Peyer's patch (tissue), 4 donors: ENCODE measurements at regions not wholly inside any gene's neighbourhood (a gene's known extent, or its start where the extent isn't known, plus 50 kb on each side); places are given as distances from the start of the nearest gene placed in this dataset.

Source experiments
- DNase-seq, 3 donors: peaks; one replicate each; pipeline ENCODE4 v3.0.0-alpha.2; 2017 to 2019
- H3K27ac ChIP-seq, 4 donors: fragments of 200-600 bp; sonication (generic); one replicate each; pipeline ENCODE4 v1.5.1; 2016 to 2019
- H3K27me3 ChIP-seq, 2 donors: fragments of 200-600 bp; sonication (generic); one replicate each; pipeline ENCODE4 v1.5.1; 2019
- H3K36me3 ChIP-seq, 3 donors: fragments of 200-600 bp; sonication (generic); one replicate each; pipeline ENCODE4 v1.5.1; 2016 to 2019
- H3K4me1 ChIP-seq, 4 donors: fragments of 200-600 bp; sonication (generic); one replicate each; pipeline ENCODE4 v1.5.1; 2016 to 2019
- H3K4me3 ChIP-seq, 4 donors: fragments of 200-600 bp; sonication (generic); 1 replicate in 3 of 4; 2 replicates in 1 of 4; pipeline ENCODE4 v1.5.1; 2016 to 2019; ENCODE audit warnings: mild to moderate bottlenecking in 1 of 4
- H3K9me3 ChIP-seq, 4 donors: fragments of 200-600 bp; sonication (generic); one replicate each; pipeline ENCODE4 v1.5.1; 2016 to 2019; ENCODE audit warnings: mild to moderate bottlenecking in 1 of 4
- POLR2A ChIP-seq, 2 donors: fragments of 450-650 bp; IDR thresholded peaks; one replicate each; pipeline ENCODE4 v1.5.1; 2017; ENCODE audit warnings: antibody characterized with exemption in 2 of 2, mild to moderate bottlenecking in 2 of 2, moderate library complexity in 2 of 2
- TF ChIP-seq, protein P1 (sequence below), 6 experiments: fragments of 450-650 bp in 4 of 6; fragments of 200-600 bp in 2 of 6; sonication (generic) in 1 of 6; IDR thresholded peaks; one replicate each; pipeline ENCODE4 v1.5.1; 2017 to 2019; ENCODE audit warnings: antibody characterized with exemption in 6 of 6, mild to moderate bottlenecking in 3 of 6, moderate library complexity in 1 of 6

DNA sequence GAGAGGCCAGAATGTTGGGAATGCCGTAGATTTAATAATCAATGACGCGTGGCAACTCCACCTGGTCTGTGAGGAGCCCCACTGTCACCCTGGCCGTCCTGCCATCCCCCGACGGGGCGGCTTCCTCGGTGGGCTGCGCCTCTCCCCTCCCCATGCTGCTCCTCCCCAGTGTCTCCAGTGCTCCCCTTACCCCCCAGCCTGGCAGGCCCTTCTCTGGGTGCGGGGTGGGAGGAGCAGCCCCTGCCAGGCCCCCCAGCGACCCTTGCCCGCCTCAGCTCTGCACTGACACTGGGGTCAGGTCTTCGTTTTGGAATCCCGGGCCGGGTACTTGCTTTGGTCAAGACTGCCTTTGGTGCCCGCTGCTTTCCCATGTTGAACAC is 82.3 kb upstream of the FRMD1 start:
- Histone ChIP-seq H3K27ac (no peak overlapping the region), H3K27me3 (no peaks in the 10 kb centered on the region), H3K9me3 (no peaks in the 10 kb centered on the region), H3K36me3 (no peaks in the 10 kb centered on the region), H3K4me1 (no peaks in the 10 kb centered on the region), H3K4me3 (no peak overlapping the region)
- DNase-seq = no peak
- TF ChIP-seq POLR2A (IDR thresholded peaks at IDR 0.05) = no peak
- TF ChIP-seq, protein P1, sequence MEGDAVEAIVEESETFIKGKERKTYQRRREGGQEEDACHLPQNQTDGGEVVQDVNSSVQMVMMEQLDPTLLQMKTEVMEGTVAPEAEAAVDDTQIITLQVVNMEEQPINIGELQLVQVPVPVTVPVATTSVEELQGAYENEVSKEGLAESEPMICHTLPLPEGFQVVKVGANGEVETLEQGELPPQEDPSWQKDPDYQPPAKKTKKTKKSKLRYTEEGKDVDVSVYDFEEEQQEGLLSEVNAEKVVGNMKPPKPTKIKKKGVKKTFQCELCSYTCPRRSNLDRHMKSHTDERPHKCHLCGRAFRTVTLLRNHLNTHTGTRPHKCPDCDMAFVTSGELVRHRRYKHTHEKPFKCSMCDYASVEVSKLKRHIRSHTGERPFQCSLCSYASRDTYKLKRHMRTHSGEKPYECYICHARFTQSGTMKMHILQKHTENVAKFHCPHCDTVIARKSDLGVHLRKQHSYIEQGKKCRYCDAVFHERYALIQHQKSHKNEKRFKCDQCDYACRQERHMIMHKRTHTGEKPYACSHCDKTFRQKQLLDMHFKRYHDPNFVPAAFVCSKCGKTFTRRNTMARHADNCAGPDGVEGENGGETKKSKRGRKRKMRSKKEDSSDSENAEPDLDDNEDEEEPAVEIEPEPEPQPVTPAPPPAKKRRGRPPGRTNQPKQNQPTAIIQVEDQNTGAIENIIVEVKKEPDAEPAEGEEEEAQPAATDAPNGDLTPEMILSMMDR (IDR thresholded peaks at IDR 0.05) = no peak

DNA sequence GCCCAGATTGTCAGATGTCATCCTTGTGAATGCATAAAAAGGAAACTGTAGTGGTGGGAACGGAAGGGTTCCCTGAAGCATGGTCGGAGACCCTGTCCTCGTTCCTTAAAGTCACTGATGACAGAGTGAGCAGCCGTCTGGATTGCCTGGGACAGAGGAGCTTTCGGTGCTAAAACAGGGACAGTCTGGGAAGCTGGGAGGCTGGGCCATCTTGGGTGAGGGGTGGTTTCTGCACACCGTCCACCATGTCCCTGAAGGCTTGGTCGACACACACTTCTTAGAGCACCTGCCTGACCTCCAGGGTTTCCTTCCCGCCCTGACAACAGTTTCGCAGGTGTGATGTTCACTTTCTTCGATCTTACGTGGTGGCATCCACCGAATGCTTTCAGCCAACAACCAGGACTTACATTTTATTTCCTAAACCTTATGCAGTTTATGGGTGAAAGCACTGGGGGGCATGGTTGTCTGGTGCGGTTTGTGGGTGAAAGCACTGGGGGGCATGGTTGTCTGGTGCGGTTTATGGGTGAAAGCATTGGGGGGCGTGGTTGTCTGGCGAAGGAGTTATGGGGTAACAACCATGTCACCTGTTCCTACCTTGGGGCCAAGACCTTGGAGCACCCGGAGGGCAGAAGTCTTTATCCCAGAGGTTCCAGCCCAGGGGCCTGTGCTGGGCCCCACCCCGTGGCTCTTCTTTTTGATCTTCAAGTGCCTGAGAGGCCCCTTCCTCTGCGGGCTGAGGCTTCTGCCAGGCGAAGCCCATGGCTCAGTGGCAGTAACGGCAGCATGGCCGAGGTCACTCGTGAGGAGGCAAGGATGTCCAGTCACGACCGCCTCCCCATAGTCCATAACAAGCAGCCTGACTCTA is 81.7 kb upstream of the FRMD1 start:
- Histone ChIP-seq H3K9me3 (no peaks in the 10 kb centered on the region), H3K27me3 (no peaks in the 10 kb centered on the region), H3K36me3 (no peaks in the 10 kb centered on the region), H3K27ac (no peak overlapping the region), H3K4me1 (no peaks in the 10 kb centered on the region), H3K4me3 (no peak overlapping the region)
- no peak for TF ChIP-seq POLR2A (IDR thresholded peaks at IDR 0.05)
- TF ChIP-seq, protein P1 (IDR thresholded peaks at IDR 0.05) = no peak
- DNase-seq = no peak

DNA sequence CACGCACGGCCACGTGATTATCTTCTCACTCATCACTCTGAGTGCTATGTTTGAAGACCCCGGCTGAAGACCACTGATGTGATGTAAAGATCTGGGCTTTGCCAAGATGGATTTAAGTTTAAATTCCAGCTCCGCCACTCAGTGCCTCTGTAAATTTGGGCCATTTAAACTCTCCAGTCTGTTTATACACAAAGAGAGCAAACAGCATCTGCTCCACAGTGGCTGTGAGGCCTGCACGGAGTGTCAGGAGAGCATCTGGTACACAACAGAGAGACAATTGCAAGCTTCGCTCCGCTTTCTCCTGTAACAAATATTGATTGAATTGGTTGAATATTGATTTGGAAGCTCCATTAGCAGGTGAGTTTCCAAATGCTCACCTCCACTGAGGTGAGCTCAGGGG is 80.5 kb upstream of the FRMD1 start:
- Histone ChIP-seq H3K36me3 (no peaks in the 10 kb centered on the region), H3K9me3 (no peaks in the 10 kb centered on the region), H3K27me3 (no peaks in the 10 kb centered on the region), H3K4me3 (no peak overlapping the region), H3K27ac (no peak overlapping the region), H3K4me1 (no peaks in the 10 kb centered on the region)
- TF ChIP-seq, protein P1 (IDR thresholded peaks at IDR 0.05) = no peak
- no peak for TF ChIP-seq POLR2A (IDR thresholded peaks at IDR 0.05)
- no peak for DNase-seq

DNA sequence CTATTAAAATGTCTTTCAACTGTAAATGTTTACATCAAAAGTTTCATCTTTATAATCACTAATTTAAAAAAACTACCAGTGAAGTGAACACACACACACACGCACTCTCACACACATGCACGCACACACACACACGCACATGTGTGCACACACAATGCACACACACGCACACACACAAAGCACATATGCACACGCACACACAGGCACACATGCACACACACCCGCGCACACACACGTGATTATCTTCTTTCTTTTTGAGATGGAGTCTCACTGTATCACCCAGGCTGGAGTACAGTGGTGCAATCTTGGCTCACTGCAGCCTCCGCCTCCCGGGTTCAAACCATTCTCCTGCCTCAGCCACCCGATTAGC is 80.0 kb upstream of the FRMD1 start:
- no peak overlapping the region for H3K27ac ChIP-seq

DNA sequence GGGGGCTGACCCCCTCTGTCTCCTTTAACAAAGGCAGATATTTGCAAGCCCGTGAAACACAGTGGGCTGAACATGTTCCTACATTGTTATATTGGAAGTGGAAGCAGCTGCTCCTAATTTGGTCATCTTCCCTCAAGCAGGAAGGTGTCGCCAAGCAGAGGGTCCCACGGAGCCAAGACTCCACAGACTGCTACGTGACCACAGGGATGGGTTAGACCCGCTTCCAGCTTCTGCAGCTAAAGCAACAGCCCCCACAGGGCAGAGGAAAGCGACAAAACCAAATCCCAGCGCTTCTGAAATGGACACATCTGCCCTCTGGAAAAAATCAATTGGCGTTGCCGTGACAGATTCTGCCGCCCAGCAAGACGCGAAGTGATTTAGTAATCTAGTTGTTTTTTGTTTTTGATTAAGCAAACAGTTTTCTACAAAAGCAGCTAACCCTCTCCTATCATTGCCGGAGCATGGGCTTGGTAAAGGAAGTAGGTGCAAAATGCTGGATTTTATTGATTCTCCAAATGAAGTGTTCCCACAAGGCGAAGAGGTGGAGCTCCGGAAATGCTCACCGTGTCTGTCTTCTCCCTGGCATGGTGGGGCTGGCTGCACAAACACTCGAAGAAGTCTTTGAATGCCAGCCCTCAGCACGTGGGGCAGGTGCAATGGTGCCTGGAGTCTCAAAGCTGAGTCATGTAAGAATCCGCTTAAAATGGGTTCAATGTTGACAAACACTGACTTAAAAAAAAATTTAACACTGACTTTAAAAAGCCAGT is 79.4 kb upstream of the FRMD1 start:
- H3K27me3 ChIP-seq = no peaks in the 10 kb centered on the region
- TF ChIP-seq, protein P1 (IDR thresholded peaks at IDR 0.05) = no peak
- TF ChIP-seq POLR2A (IDR thresholded peaks at IDR 0.05) = no peak
- H3K4me1 ChIP-seq = no peaks in the 10 kb centered on the region
- no peaks in the 10 kb centered on the region for H3K36me3 ChIP-seq
- H3K9me3 ChIP-seq = no peaks in the 10 kb centered on the region
- H3K27ac ChIP-seq = no peak overlapping the region
- DNase-seq = no peak
- H3K4me3 ChIP-seq = no peak overlapping the region

More for the DNA sequence above, 80.0 kb upstream of the FRMD1 start:
- DNase-seq = no peak
- Histone ChIP-seq H3K9me3 (no peaks in the 10 kb centered on the region), H3K27me3 (no peaks in the 10 kb centered on the region), H3K4me3 (no peak overlapping the region), H3K4me1 (no peaks in the 10 kb centered on the region), H3K36me3 (no peaks in the 10 kb centered on the region)
- TF ChIP-seq, protein P1 (IDR thresholded peaks at IDR 0.05) = no peak
- no peak for TF ChIP-seq POLR2A (IDR thresholded peaks at IDR 0.05)
